GM23338 (cell line): ENCODE measurements at regions not wholly inside any gene's neighbourhood (a gene's known extent, or its start where the extent isn't known, plus 50 kb on each side); places are given as distances from the start of the nearest gene placed in this dataset.

Experiments used
- ATAC-seq: fragments of 200-7000 bp; cut with Tn5 transposase; 3 replicates; pipeline ENCODE4 v1.9.1; 2020
- DNase-seq: peaks from one replicate; pipeline ENCODE4 v3.0.0-alpha.2; 2015; ENCODE audit warnings: low spot score
- H2AFZ ChIP-seq: fragments of 200-600 bp; sonication (generic); 2 replicates; pipeline ENCODE4 v1.8.0; 2016; ENCODE audit warnings: antibody characterized with exemption, mild to moderate bottlenecking, moderate library complexity
- H3F3A ChIP-seq: fragments of 200-600 bp; sonication (generic); replicated peaks from 2 replicates; pipeline ENCODE4 v1.8.0; 2017; ENCODE audit warnings: antibody characterized with exemption, mixed run types, low read depth
- H3K27ac ChIP-seq: fragments of 200-600 bp; sonication (generic); 2 replicates; pipeline ENCODE4 v1.6.1; 2016; ENCODE audit warnings: low read depth
- H3K27me3 ChIP-seq: fragments of 200-600 bp; sonication (generic); 2 replicates; pipeline ENCODE4 v1.8.0; 2016; ENCODE audit warnings: mild to moderate bottlenecking, mixed run types, moderate library complexity; ENCODE audit not compliant: insufficient read depth
- H3K36me3 ChIP-seq: fragments of 200-600 bp; sonication (generic); 2 replicates; pipeline ENCODE4 v1.8.0; 2016; ENCODE audit warnings: mild to moderate bottlenecking; ENCODE audit not compliant: insufficient read depth
- H3K4me1 ChIP-seq: fragments of 200-600 bp; sonication (generic); 2 replicates; pipeline ENCODE4 v1.8.0; 2016; ENCODE audit warnings: mild to moderate bottlenecking, moderate library complexity; ENCODE audit not compliant: insufficient read depth
- H3K4me2 ChIP-seq: fragments of 200-600 bp; sonication (generic); 2 replicates; pipeline ENCODE4 v1.7.1; 2017; ENCODE audit warnings: mixed run types
- H3K4me3 ChIP-seq: fragments of 200-600 bp; sonication (generic); 2 replicates; pipeline ENCODE4 v1.6.1; 2016; ENCODE audit warnings: mixed run types
- H3K79me2 ChIP-seq: fragments of 200-600 bp; sonication (generic); replicated peaks from 2 replicates; pipeline ENCODE4 v1.8.0; 2017; ENCODE audit warnings: mild to moderate bottlenecking; ENCODE audit not compliant: insufficient read depth
- H3K9me2 ChIP-seq: fragments of 200-600 bp; sonication (generic); 2 replicates; pipeline ENCODE4 v1.8.0; 2017; ENCODE audit not compliant: insufficient read depth
- H4K20me1 ChIP-seq: fragments of 200-600 bp; sonication (generic); replicated peaks from 2 replicates; pipeline ENCODE4 v1.8.0; 2017; ENCODE audit warnings: mild to moderate bottlenecking; ENCODE audit not compliant: insufficient read depth
- H3K27ac Mint-ChIP-seq: 2 replicates; pipeline ENCODE4 v1.8.0; 2020; ENCODE audit warnings: inconsistent platforms, mild to moderate bottlenecking, moderate library complexity, mixed read lengths
- H3K27me3 Mint-ChIP-seq: 3 replicates; pipeline ENCODE4 v1.8.0; 2022; ENCODE audit warnings: low read depth, mild to moderate bottlenecking, moderate library complexity, mixed read lengths, inconsistent platforms; ENCODE audit not compliant: insufficient read depth, poor library complexity
- H3K36me3 Mint-ChIP-seq: 3 replicates; pipeline ENCODE4 v1.8.0; 2021; ENCODE audit warnings: low read depth, mild to moderate bottlenecking, inconsistent platforms, moderate library complexity, mixed read lengths
- H3K4me1 Mint-ChIP-seq: 3 replicates; pipeline ENCODE4 v1.8.0; 2020; ENCODE audit warnings: mild to moderate bottlenecking, inconsistent platforms, mixed read lengths
- H3K4me3 Mint-ChIP-seq: 3 replicates; pipeline ENCODE4 v1.8.0; 2021; ENCODE audit warnings: moderate library complexity, mild to moderate bottlenecking, inconsistent platforms, mixed read lengths
- H3K9me3 Mint-ChIP-seq: 3 replicates; pipeline ENCODE4 v1.8.0; 2020; ENCODE audit warnings: moderate library complexity, mild to moderate bottlenecking, inconsistent platforms, mixed read lengths
- CREB1 ChIP-seq: fragments of 250-450 bp; sonication (Bioruptor Pico); IDR thresholded peaks from 2 replicates; pipeline ENCODE4 v1.5.0; 2020; ENCODE audit warnings: low read depth, mild to moderate bottlenecking, moderate library complexity
- CTCF ChIP-seq, 2 experiments: fragments of 200-600 bp in 1 of 2; sonication (generic) in 1 of 2; conservative IDR thresholded peaks; 2 replicates each; pipeline versions ENCODE4 v1.5.1 to v1.6.1; 2016 to 2017; ENCODE audit warnings: antibody characterized with exemption in 2 of 2, low read depth in 2 of 2, mild to moderate bottlenecking in 2 of 2, moderate library complexity in 1 of 2
- ETS1 ChIP-seq: IDR thresholded peaks from 2 replicates; pipeline ENCODE4 v1.6.1; 2016; ENCODE audit warnings: antibody characterized with exemption
- EZH2 ChIP-seq: fragments of 200-600 bp; sonication (generic); IDR thresholded peaks from one replicate; pipeline ENCODE4 v1.8.0; 2017; ENCODE audit warnings: antibody characterized with exemption, mild to moderate bottlenecking, low read depth; ENCODE audit not compliant: unreplicated experiment
- EZH2phosphoT487 ChIP-seq: fragments of 200-600 bp; sonication (generic); IDR thresholded peaks from one replicate; pipeline ENCODE4 v1.8.1; 2018; ENCODE audit warnings: antibody characterized with exemption; ENCODE audit not compliant: unreplicated experiment
- JUNB ChIP-seq: IDR thresholded peaks from one replicate; pipeline ENCODE4 v1.6.1; 2016; ENCODE audit warnings: antibody characterized with exemption; ENCODE audit not compliant: unreplicated experiment
- NANOG ChIP-seq: IDR thresholded peaks from 2 replicates; pipeline ENCODE4 v1.6.1; 2016; ENCODE audit warnings: antibody characterized with exemption, borderline replicate concordance
- POLR2AphosphoS5 ChIP-seq: IDR thresholded peaks from 2 replicates; pipeline ENCODE4 v1.6.1; 2016; ENCODE audit warnings: antibody characterized with exemption, low read depth
- REST ChIP-seq: IDR thresholded peaks from one replicate; pipeline ENCODE4 v1.6.1; 2018; ENCODE audit warnings: antibody characterized with exemption; ENCODE audit not compliant: unreplicated experiment
- STAT1 ChIP-seq: IDR thresholded peaks from one replicate; pipeline ENCODE4 v1.6.1; 2016; ENCODE audit warnings: antibody characterized with exemption; ENCODE audit not compliant: unreplicated experiment
- ZNF114 ChIP-seq: fragments of 250-450 bp; sonication (Bioruptor Pico); IDR thresholded peaks from 2 replicates; pipeline ENCODE4 v1.5.0; 2020; ENCODE audit warnings: mild to moderate bottlenecking, moderate library complexity
- ZNF331 ChIP-seq: fragments of 250-450 bp; sonication (Bioruptor Pico); IDR thresholded peaks from 2 replicates; pipeline ENCODE4 v1.5.0; 2020; ENCODE audit warnings: low read depth, mild to moderate bottlenecking, moderate library complexity
- TF ChIP-seq, protein P1 (sequence below): fragments of 250-450 bp; sonication (Bioruptor Pico); IDR thresholded peaks from 2 replicates; pipeline ENCODE4 v1.5.0; 2020; ENCODE audit warnings: mild to moderate bottlenecking, moderate library complexity

DNA sequence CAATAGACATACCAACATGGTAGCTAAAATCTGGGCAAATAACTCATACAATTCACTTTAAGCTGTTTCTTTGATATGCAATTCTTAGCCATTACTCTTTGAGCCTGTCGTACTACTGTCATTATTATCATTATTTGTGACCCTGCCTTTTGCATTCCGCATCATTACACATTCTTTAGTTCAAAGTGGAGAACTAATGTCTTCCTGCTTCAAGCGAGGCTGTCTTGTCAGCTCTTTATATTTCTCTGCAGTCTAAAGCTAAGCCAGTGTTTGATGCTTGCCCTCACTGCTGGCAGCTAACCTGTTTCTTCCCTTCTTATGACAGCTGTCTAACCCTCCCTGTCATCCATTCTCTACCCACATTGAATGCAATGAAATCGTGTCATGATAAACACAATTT, 186.8 kb downstream of the FAT4 start:
- ATAC-seq, result no peak
- H3K4me1 Mint-ChIP-seq, result peaks cover 7% of the 10 kb centered on the region

More for the DNA sequence above, 186.8 kb downstream of the FAT4 start:
- DNase-seq, result no peak
- H3K27me3 Mint-ChIP-seq, result no peaks in the 10 kb centered on the region
- Histone ChIP-seq H3K4me1 (peaks cover 13% of the 10 kb centered on the region), H3K36me3 (no peaks in the 10 kb centered on the region), H3F3A (no peaks in the 10 kb centered on the region), H3K4me2 (no peak overlapping the region), H3K4me3 (no peak overlapping the region), H3K79me2 (no peaks in the 10 kb centered on the region), H3K27ac (no peak overlapping the region), H3K9me2 (no peaks in the 10 kb centered on the region), H3K27me3 (no peaks in the 10 kb centered on the region), H2AFZ (no peak overlapping the region), H4K20me1 (no peaks in the 10 kb centered on the region)
- H3K27ac Mint-ChIP-seq, result no peak overlapping the region
- H3K4me3 Mint-ChIP-seq, result no peak overlapping the region
- TF ChIP-seq ETS1 (no peak), STAT1 (no peak), EZH2 (no peak), CREB1 (no peak), ZNF114 (no peak), REST (no peak), ZNF331 (CRISPR knock-in tag) (no peak), NANOG (no peak), JUNB (no peak), POLR2AphosphoS5 (no peak), CTCF (conservative IDR thresholded peaks at IDR 0.05; ENCODE audit: low read depth in 2 of 2) (no peak), EZH2phosphoT487 (no peak)
- TF ChIP-seq, protein P1, sequence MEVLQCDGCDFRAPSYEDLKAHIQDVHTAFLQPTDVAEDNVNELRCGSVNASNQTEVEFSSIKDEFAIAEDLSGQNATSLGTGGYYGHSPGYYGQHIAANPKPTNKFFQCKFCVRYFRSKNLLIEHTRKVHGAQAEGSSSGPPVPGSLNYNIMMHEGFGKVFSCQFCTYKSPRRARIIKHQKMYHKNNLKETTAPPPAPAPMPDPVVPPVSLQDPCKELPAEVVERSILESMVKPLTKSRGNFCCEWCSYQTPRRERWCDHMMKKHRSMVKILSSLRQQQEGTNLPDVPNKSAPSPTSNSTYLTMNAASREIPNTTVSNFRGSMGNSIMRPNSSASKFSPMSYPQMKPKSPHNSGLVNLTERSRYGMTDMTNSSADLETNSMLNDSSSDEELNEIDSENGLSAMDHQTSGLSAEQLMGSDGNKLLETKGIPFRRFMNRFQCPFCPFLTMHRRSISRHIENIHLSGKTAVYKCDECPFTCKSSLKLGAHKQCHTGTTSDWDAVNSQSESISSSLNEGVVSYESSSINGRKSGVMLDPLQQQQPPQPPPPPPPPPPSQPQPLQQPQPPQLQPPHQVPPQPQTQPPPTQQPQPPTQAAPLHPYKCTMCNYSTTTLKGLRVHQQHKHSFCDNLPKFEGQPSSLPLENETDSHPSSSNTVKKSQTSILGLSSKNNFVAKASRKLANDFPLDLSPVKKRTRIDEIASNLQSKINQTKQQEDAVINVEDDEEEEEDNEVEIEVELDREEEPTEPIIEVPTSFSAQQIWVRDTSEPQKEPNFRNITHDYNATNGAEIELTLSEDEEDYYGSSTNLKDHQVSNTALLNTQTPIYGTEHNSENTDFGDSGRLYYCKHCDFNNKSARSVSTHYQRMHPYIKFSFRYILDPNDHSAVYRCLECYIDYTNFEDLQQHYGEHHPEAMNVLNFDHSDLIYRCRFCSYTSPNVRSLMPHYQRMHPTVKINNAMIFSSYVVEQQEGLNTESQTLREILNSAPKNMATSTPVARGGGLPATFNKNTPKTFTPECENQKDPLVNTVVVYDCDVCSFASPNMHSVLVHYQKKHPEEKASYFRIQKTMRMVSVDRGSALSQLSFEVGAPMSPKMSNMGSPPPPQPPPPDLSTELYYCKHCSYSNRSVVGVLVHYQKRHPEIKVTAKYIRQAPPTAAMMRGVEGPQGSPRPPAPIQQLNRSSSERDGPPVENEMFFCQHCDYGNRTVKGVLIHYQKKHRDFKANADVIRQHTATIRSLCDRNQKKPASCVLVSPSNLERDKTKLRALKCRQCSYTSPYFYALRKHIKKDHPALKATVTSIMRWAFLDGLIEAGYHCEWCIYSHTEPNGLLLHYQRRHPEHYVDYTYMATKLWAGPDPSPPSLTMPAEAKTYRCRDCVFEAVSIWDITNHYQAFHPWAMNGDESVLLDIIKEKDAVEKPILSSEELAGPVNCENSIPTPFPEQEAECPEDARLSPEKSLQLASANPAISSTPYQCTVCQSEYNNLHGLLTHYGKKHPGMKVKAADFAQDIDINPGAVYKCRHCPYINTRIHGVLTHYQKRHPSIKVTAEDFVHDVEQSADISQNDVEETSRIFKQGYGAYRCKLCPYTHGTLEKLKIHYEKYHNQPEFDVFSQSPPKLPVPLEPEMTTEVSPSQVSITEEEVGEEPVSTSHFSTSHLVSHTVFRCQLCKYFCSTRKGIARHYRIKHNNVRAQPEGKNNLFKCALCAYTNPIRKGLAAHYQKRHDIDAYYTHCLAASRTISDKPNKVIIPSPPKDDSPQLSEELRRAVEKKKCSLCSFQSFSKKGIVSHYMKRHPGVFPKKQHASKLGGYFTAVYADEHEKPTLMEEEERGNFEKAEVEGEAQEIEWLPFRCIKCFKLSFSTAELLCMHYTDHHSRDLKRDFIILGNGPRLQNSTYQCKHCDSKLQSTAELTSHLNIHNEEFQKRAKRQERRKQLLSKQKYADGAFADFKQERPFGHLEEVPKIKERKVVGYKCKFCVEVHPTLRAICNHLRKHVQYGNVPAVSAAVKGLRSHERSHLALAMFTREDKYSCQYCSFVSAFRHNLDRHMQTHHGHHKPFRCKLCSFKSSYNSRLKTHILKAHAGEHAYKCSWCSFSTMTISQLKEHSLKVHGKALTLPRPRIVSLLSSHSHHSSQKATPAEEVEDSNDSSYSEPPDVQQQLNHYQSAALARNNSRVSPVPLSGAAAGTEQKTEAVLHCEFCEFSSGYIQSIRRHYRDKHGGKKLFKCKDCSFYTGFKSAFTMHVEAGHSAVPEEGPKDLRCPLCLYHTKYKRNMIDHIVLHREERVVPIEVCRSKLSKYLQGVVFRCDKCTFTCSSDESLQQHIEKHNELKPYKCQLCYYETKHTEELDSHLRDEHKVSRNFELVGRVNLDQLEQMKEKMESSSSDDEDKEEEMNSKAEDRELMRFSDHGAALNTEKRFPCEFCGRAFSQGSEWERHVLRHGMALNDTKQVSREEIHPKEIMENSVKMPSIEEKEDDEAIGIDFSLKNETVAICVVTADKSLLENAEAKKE (CRISPR knock-in tag), result no peak
- no peaks in the 10 kb centered on the region for H3K36me3 Mint-ChIP-seq
- no peaks in the 10 kb centered on the region for H3K9me3 Mint-ChIP-seq
